ENCODE measurements at regions not wholly inside any gene's neighbourhood (a gene's known extent, or its start where the extent isn't known, plus 50 kb on each side); places are given as distances from the start of the nearest gene placed in this dataset.

- TF ChIP-seq POLR2AphosphoS5 (IDR thresholded peaks at IDR 0.05; ENCODE audit: low read depth, low read length) (no peak), POLR2A (IDR thresholded peaks at IDR 0.05; ENCODE audit: low read depth, low read length) (no peak), TAF1 (IDR thresholded peaks at IDR 0.05; ENCODE audit: low read depth, low read length) (no peak), POU2F2 (IDR thresholded peaks at IDR 0.05; ENCODE audit: low read depth, low read length) (no peak), SPI1 (IDR thresholded peaks at IDR 0.05; ENCODE audit: low read depth, low read length) (no peak), PAX5 (IDR thresholded peaks at IDR 0.05; ENCODE audit: insufficient read depth, low read length, severe bottlenecking) (no peak)
Measured at GRCh38 chr5:136522217-136522956, 157.0 kb upstream of the TRPC7 start.

All from GM12891 (cell line).